IPS DF 4.7 (cell line): ENCODE measurements at regions not wholly inside any gene's neighbourhood (a gene's known extent, or its start where the extent isn't known, plus 50 kb on each side); places are given as distances from the start of the nearest gene placed in this dataset.

Experiments
- DNase-seq: peaks from one replicate; pipeline ENCODE4 v3.0.0-alpha.2; 2013; ENCODE audit warnings: low spot score; ENCODE audit errors: extremely low read depth

- no peak for DNase-seq
These were observed 455.1 kb downstream of the PLCL1 start for GRCh38 chr2:198259496-198259895.

GRCh38 chr2:198254536-198255090 lies 450.2 kb downstream of the PLCL1 start:
- DNase-seq: no peak

GRCh38 chr2:198253995-198254394 lies 449.6 kb downstream of the PLCL1 start:
- DNase-seq: no peak

- DNase-seq: no peak
These were observed 448.1 kb downstream of the PLCL1 start for GRCh38 chr2:198252472-198252871.

- DNase-seq: no peak
These were observed 437.7 kb downstream of the PLCL1 start for GRCh38 chr2:198242093-198242492.

GRCh38 chr2:198238429-198238828 lies 434.0 kb downstream of the PLCL1 start:
- no peak for DNase-seq

GRCh38 chr2:198236338-198236737 lies 431.9 kb downstream of the PLCL1 start:
- DNase-seq: no peak

- DNase-seq: no peak
These were observed 427.9 kb downstream of the PLCL1 start for GRCh38 chr2:198232281-198232680.

- no peak for DNase-seq
These were observed 427.2 kb downstream of the PLCL1 start for GRCh38 chr2:198231562-198231961.

- no peak for DNase-seq
These were observed 416.6 kb downstream of the PLCL1 start for GRCh38 chr2:198220763-198221610.

GRCh38 chr2:198219292-198219691 lies 414.9 kb downstream of the PLCL1 start:
- DNase-seq: no peak

GRCh38 chr2:198214114-198214596 lies 409.8 kb downstream of the PLCL1 start:
- no peak for DNase-seq

GRCh38 chr2:198213253-198213652 lies 408.9 kb downstream of the PLCL1 start:
- no peak for DNase-seq

- no peak for DNase-seq
These were observed 407.3 kb downstream of the PLCL1 start for GRCh38 chr2:198211706-198212105.

GRCh38 chr2:198203336-198204069 lies 399.1 kb downstream of the PLCL1 start:
- DNase-seq: no peak
